ENCODE measurements at regions not wholly inside any gene's neighbourhood (a gene's known extent, or its start where the extent isn't known, plus 50 kb on each side); places are given as distances from the start of the nearest gene placed in this dataset. TPM values are rescaled to one million over a fixed set of nuclear protein-coding genes. Genes with fewer than 3 reads are reported as not detected.
"Not testable (repeated sequence)": the region's sequence is repeated elsewhere in the genome, so short reads cannot be mapped to it uniquely, and the experiment has no call there.

DNA sequence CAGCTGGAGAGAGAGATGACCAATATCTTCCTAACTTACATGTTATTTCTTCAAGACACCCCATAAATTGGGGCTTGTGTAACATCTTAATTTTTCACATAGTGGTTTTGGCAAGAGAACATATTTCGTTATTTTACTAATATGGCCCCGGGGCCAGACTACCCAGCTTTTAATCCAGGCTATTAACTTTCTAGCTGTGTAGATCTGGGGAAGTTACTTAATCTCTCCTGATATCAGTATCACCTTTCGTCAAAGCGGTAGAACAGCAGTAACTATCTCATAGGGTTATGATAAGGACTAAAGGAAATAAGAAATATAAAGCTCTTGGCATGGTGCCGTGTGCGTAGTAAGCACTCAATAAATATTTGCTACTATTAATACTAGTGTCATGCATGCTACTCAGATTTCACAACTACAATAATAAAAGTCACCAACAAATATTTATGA is 71.6 kb upstream of the LYZL1 start:
- no peak for DNase-seq

DNA sequence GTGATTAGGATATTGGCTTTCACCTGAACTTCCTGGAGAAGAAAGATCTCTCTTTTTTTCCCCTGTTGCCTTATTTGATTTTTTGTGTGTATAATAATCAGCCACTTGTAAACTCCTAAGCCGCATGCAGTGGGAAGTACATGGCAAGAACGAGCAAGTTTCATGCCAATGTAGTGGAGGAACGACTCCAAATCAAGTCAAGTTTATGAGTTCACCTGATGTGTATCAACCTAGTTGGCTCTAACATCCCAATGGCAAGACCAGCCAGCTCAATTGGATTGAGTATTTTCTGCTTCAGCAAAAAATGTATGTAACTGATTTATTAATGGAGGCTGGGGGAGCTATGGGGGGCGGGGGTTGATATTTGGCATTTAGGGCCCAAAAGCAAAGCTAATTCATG is 65.5 kb upstream of the LYZL1 start:
- no peak for DNase-seq

DNA sequence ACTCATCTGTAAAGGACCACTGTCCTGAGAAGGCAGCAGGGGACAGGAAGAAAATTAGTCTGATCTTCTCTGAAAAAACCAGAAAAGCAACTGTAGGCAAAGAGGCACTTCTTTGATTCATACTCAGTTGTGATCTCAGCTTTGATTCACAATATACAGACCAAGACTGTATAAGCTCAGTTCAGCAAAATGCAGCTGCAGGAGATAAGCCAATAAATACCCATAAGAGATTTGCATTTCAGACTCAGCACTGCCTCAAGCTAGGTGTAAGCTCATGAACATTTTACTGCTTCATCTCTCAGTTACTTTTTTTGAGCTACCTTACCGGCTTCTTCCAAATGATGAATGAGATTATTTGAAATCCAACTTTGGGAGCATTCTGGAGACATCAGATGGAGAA is 64.2 kb upstream of the LYZL1 start:
- no peak for DNase-seq

DNA sequence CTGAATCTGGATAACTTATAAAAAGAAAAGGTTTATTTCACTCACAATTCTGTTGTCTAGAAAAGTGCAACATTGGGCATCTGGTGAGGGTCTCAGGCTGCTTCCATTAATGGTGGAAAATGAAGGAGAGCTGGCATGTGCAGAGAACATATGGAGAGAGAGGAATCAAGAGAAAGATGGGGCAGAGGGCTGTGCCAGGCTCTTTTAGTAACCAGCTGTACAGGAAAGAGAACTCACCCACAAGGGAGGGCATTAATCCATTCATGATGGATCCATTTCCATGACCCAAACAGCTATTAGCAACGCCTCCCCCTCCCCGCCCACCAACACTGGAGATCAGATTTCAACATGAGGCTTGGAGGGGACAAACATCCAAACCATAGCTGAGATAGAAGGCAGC is 61.7 kb upstream of the LYZL1 start:
- DNase-seq: no peak

DNA sequence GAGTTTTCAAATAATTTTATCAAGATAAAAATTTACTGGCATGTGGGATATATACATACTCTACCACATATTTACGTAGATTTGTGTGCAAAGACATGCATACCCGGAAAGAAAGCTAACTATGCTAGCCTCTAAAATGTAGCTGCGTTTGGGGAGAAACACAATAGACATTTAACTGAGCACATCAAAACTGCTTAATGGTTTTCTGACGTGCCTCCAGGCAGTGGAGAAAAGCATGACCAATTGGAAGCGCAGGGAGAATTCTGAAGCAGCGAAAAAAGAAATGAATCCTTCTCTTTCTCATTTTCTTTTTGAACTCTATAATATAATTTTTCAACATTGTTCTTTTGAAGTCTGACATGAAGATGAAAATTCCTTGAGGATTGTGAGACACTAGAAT is 60.3 kb upstream of the LYZL1 start:
- DNase-seq: no peak

DNA sequence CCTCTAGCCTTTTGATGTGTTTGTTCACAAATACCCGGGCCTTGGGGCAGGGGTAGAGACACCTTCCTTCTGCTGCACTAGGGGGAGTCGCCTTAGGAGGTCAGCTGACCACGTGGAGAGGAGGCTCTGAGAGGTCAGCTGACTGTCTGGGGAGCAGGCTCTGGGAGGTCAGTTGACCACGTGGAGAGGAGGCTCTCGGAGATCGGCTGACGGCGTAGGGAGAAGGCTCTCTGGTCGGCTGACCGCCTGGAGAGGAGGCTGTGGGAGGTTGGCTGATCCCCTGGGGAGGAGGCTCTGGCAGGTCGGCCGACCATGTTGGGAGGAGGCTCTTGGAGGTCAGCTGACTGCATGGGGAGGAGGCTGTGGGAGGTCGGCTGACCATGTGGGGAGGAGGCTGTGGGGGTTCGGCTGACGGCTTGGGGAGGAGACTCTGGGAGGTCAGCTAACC is 59.6 kb upstream of the LYZL1 start:
- no peak for DNase-seq

DNA sequence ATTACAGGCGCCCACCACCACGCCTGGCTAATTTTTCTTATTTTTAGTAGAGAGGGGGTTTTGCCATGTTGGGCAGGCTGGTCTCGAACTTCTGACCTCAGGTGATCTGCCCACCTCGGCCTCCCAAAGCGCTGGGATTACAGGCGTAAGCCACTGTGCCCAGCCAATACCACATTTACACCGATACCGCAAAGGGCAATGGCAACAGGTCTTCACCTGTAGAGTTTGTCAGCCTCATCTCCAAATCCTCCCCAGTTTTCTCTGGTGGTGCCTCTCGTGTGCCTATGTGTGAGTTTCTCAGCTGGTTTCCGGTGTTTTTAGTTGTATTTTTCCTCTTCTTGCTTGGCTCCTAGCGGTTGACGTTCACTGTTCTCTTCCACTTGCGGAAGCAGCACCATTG is 52.0 kb upstream of the LYZL1 start:
- not testable (repeated sequence) for DNase-seq

DNA sequence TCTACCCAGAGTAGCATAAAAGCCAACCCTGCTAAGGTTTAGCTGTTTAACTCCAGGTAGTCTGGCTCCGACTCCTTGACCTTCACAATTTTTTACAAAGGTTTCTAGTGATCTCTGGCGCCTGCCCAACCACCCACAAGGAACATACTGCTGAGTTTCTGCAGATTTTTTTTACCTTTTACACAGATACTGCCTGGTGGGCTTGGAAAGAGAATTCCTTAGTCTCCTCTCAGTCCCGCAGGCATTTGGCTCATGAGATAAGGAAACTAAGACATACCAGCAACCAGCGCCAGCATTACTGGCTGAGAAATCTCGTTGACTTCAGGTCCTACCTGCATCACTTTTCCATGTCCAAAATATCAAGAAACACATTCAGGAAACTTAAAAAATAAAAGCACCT is 51.1 kb upstream of the LYZL1 start:
- DNase-seq: no peak

DNA sequence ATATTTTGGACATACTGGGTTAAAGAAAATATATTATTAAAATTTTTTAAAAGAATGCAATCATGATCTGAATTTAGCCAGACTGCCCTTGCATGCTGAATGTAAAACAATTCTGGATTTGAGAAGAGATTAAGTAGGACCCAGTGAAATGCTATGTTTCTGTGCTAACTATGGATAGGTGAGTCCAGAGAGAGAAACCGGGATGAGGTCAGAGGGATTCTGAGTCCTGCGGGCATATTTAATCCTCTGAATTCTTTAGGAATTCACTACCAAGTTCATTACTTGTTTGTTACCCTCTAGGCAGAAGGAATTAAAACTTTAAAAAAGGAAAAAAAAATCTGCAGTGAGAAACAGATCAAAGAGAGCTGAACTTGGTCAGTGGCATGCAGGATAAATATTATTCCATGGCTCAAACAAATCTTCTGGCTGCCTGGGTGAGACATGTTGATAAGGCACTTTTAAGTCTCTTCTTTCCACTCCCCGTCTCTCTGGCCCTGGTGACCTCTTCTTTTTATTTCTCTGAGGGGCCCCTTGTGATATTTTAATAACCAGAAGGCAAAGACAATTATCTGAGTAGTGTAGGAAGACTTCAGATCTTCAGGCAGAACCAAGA is 50.2 kb upstream of the LYZL1 start:
- DNase-seq: no peak

Small RNAs in the stretch of these regions (small RNA-seq; reads per million reads assigned to genes)
- gene AL355376.1 (ENCODE audit: low replicate concordance) (not detected), gene AL355376.2 (ENCODE audit: low replicate concordance) (not detected), gene RNA5SP308 (ENCODE audit: low replicate concordance) (not detected), gene RNU6-270P (ENCODE audit: low replicate concordance) (not detected)

All from skin of body (tissue), 2 donors.